HCT116 (cell line): ENCODE measurements at regions not wholly inside any gene's neighbourhood (a gene's known extent, or its start where the extent isn't known, plus 50 kb on each side); places are given as distances from the start of the nearest gene placed in this dataset.

Experiments used
- ATAC-seq: fragments of 200-7000 bp; cut with Tn5 transposase; 2 replicates; pipeline ENCODE4 v1.9.1; 2020; ENCODE audit warnings: mild to moderate bottlenecking, moderate library complexity
- BruUV-seq: library from RNA; stranded (reverse); fragments of 400-500 nt; replicated peaks from 2 replicates; lab custom pipeline; 2021; lab: Mats Ljungman, UMichigan
- CTCF ChIA-PET: fragments of 300-600 bp; sonication (Branson Sonifier 250); formaldehyde crosslinking; loops from one replicate; lab custom pipeline; 2021; ENCODE audit warnings: antibody characterized with exemption; lab: Charles Lee
- POLR2A ChIA-PET: fragments of 300-600, 350-600 bp; sonication (Branson Sonifier 250); formaldehyde crosslinking; loops from one replicate; lab custom pipeline; 2021; ENCODE audit warnings: antibody characterized with exemption; lab: Charles Lee
- RAD21 ChIA-PET, 2 experiments: fragments of 300-600 bp; sonication (Branson Sonifier 250); formaldehyde crosslinking; loops; one replicate each; lab custom pipeline; 2023; ENCODE audit warnings: low total read pairs in 2 of 2; ENCODE audit not compliant: uncharacterized antibody in 2 of 2, unreplicated experiment in 2 of 2, low non-redundant PET in 1 of 2; lab: Charles Lee
- DNase-seq: peaks from one replicate; pipeline ENCODE4 v3.0.0-alpha.2; 2010; ENCODE audit warnings: low read depth, low spot score
- H2AFZ ChIP-seq: fragments of 200-600 bp; shearing (Covaris generic), sonication (generic); 2 replicates; pipeline ENCODE4 v1.6.1; 2017; ENCODE audit warnings: low read depth, mixed run types, mixed read lengths, antibody characterized with exemption, low read length; ENCODE audit not compliant: poor library complexity, severe bottlenecking
- H3K27ac ChIP-seq: 2 replicates; pipeline ENCODE4 v1.5.1; 2012; ENCODE audit warnings: low read depth, low read length
- H3K27me3 ChIP-seq: fragments of 200-600 bp; sonication (generic); 2 replicates; pipeline ENCODE4 v1.6.1; 2016; ENCODE audit warnings: mixed run types, low read length, mixed read lengths; ENCODE audit not compliant: insufficient read depth
- H3K36me3 ChIP-seq, 2 experiments: fragments of 200-500 bp in 1 of 2; fragments of 200-600 bp in 1 of 2; sonication (Bioruptor generic) in 1 of 2; sonication (generic) in 1 of 2; 2 replicates each; pipeline versions ENCODE4 v1.5.1 to v1.6.1; 2014 to 2016; ENCODE audit warnings: low read length in 2 of 2, inconsistent platforms in 1 of 2, mixed read lengths in 1 of 2, mixed run types in 1 of 2; ENCODE audit not compliant: insufficient read depth in 2 of 2, control insufficient read depth in 1 of 2
- H3K4me1 ChIP-seq, 2 experiments: fragments of 200-600 bp in 1 of 2; sonication (generic) in 1 of 2; 2 replicates each; pipeline versions ENCODE4 v1.5.1 to v1.6.1; 2012 to 2017; ENCODE audit warnings: low read length in 2 of 2, inconsistent platforms in 1 of 2, mild to moderate bottlenecking in 1 of 2, mixed read lengths in 1 of 2, mixed run types in 1 of 2, moderate library complexity in 1 of 2; ENCODE audit not compliant: insufficient read depth in 2 of 2, control insufficient read depth in 1 of 2
- H3K4me2 ChIP-seq: fragments of 200-600 bp; sonication (generic); 2 replicates; pipeline ENCODE4 v1.6.1; 2017; ENCODE audit warnings: mixed run types, low read length, mixed read lengths
- H3K4me3 ChIP-seq, 2 experiments: fragments of 200-600 bp in 1 of 2; sonication (generic) in 1 of 2; replicated peaks in 1 of 2; 2 replicates each; pipeline ENCODE4 v1.5.1; 2011 to 2016; ENCODE audit warnings: low read length in 2 of 2, control low read depth in 1 of 2, low read depth in 1 of 2, mild to moderate bottlenecking in 1 of 2, mixed read lengths in 1 of 2, mixed run types in 1 of 2
- H3K79me2 ChIP-seq: fragments of 200-600 bp; sonication (generic); 2 replicates; pipeline ENCODE4 v1.6.1; 2017; ENCODE audit warnings: mild to moderate bottlenecking, mixed run types, low read length, moderate library complexity, mixed read lengths; ENCODE audit not compliant: insufficient read depth
- H3K9ac ChIP-seq: fragments of 200-600 bp; sonication (generic); 2 replicates; pipeline ENCODE4 v1.6.1; 2016; ENCODE audit warnings: low read length, mixed read lengths
- H3K9me2 ChIP-seq: fragments of 200-600 bp; sonication (generic), shearing (Covaris generic); 2 replicates; pipeline ENCODE4 v1.6.1; 2017; ENCODE audit warnings: mixed run types, mild to moderate bottlenecking, moderate library complexity; ENCODE audit not compliant: insufficient read depth
- H3K9me3 ChIP-seq, 2 experiments: fragments of 200-500 bp in 1 of 2; fragments of 200-600 bp in 1 of 2; sonication (Bioruptor generic) in 1 of 2; sonication (generic) in 1 of 2; 2 replicates each; pipeline ENCODE4 v1.6.1; 2014 to 2017; ENCODE audit warnings: low read length in 2 of 2, mixed read lengths in 2 of 2, inconsistent platforms in 1 of 2, low read depth in 1 of 2, mild to moderate bottlenecking in 1 of 2, mixed run types in 1 of 2, moderate library complexity in 1 of 2; ENCODE audit not compliant: control insufficient read depth in 1 of 2, insufficient read depth in 1 of 2
- H4K20me1 ChIP-seq: fragments of 200-600 bp; sonication (generic), shearing (Covaris generic); 2 replicates; pipeline ENCODE4 v1.6.1; 2017; ENCODE audit warnings: mixed run types, mild to moderate bottlenecking, moderate library complexity; ENCODE audit not compliant: insufficient read depth
- ATF3 ChIP-seq: IDR thresholded peaks from 2 replicates; pipeline ENCODE4 v1.6.1; 2012
- CBX3 ChIP-seq: IDR thresholded peaks from 2 replicates; pipeline ENCODE4 v1.6.1; 2012; ENCODE audit warnings: low read depth
- CEBPB ChIP-seq: IDR thresholded peaks from 2 replicates; pipeline ENCODE4 v1.6.1; 2012; ENCODE audit warnings: low read depth
- CTCF ChIP-seq, 3 experiments: fragments of 200-600 bp in 1 of 3; sonication (generic) in 1 of 3; IDR thresholded peaks in 2 of 3; conservative IDR thresholded peaks in 1 of 3; 2 replicates each; pipeline ENCODE4 v1.5.1; 2012 to 2017; ENCODE audit warnings: low read depth in 2 of 3, low read length in 2 of 3, antibody characterized with exemption in 1 of 3, borderline replicate concordance in 1 of 3, control low read depth in 1 of 3, mild to moderate bottlenecking in 1 of 3, mixed read lengths in 1 of 3, mixed run types in 1 of 3, moderate library complexity in 1 of 3; ENCODE audit not compliant: insufficient read depth in 1 of 3
- EGR1 ChIP-seq: IDR thresholded peaks from 2 replicates; pipeline ENCODE4 v1.6.1; 2012; ENCODE audit warnings: low read depth
- ELF1 ChIP-seq: IDR thresholded peaks from 2 replicates; pipeline ENCODE4 v1.6.1; 2012; ENCODE audit warnings: low read depth, borderline replicate concordance
- EZH2phosphoT487 ChIP-seq: fragments of 200-600 bp; IDR thresholded peaks from 2 replicates; pipeline ENCODE4 v1.6.1; 2018; ENCODE audit warnings: antibody characterized with exemption, borderline replicate concordance
- FOSL1 ChIP-seq: IDR thresholded peaks from 2 replicates; pipeline ENCODE4 v1.6.1; 2012; ENCODE audit warnings: low read depth
- JUND ChIP-seq: IDR thresholded peaks from 2 replicates; pipeline ENCODE4 v1.6.1; 2012
- MAX ChIP-seq: IDR thresholded peaks from 2 replicates; pipeline ENCODE4 v1.6.1; 2012
- POLR2A ChIP-seq: IDR thresholded peaks from 2 replicates; pipeline ENCODE4 v1.7.0; 2011; ENCODE audit warnings: borderline replicate concordance; ENCODE audit not compliant: insufficient read depth, insufficient read length; ENCODE audit errors: extremely low read depth
- POLR2AphosphoS5 ChIP-seq: IDR thresholded peaks from 2 replicates; pipeline ENCODE4 v1.6.1; 2011; ENCODE audit warnings: mild to moderate bottlenecking, low read depth, low read length, moderate library complexity
- RAD21 ChIP-seq: IDR thresholded peaks from 2 replicates; pipeline ENCODE4 v1.6.1; 2012; ENCODE audit warnings: low read depth, mild to moderate bottlenecking
- REST ChIP-seq: IDR thresholded peaks from 2 replicates; pipeline ENCODE4 v1.6.1; 2012; ENCODE audit warnings: low read depth
- SP1 ChIP-seq: IDR thresholded peaks from 2 replicates; pipeline ENCODE4 v1.6.1; 2012; ENCODE audit warnings: low read depth
- TCF7L2 ChIP-seq: IDR thresholded peaks from 2 replicates; pipeline ENCODE4 v1.7.0; 2011; ENCODE audit warnings: borderline replicate concordance, inconsistent platforms; ENCODE audit not compliant: insufficient read depth, insufficient read length; ENCODE audit errors: extremely low read depth
- YY1 ChIP-seq: IDR thresholded peaks from 2 replicates; pipeline ENCODE4 v1.6.1; 2011; ENCODE audit warnings: low read length, low read depth, moderate library complexity, mild to moderate bottlenecking; ENCODE audit not compliant: insufficient replicate concordance; ENCODE audit errors: extremely low read depth
- ZBTB33 ChIP-seq: IDR thresholded peaks from 2 replicates; pipeline ENCODE4 v1.6.1; 2011; ENCODE audit warnings: mild to moderate bottlenecking, low read length, moderate library complexity; ENCODE audit not compliant: insufficient replicate concordance; ENCODE audit errors: extremely low read depth
- ZFX ChIP-seq: fragments of 450-650 bp; IDR thresholded peaks from 2 replicates; pipeline ENCODE4 v1.6.1; 2017
- intact Hi-C: fragments of 100-400 bp; cut with micrococcal nuclease; formaldehyde crosslinking; loops from 2 replicates; pipeline ENCODE4 v1.10.0; 2022

- TF ChIP-seq ZBTB33 (no peak), CEBPB (no peak)
Observed at GRCh38 chr6:142518126-142518525, 216.3 kb downstream of the ADGRG6 start (continued).

- Histone ChIP-seq H4K20me1 (no peaks in the 10 kb centered on the region), H3K4me2 (no peak overlapping the region), H3K9me3 (no peaks in the 10 kb centered on the region), H2AFZ (no peak overlapping the region), H3K27me3 (no peaks in the 10 kb centered on the region), H3K36me3 (no peaks in the 10 kb centered on the region), H3K9me2 (no peaks in the 10 kb centered on the region), H3K9ac (no peak overlapping the region), H3K79me2 (no peaks in the 10 kb centered on the region), H3K4me3 (no peak overlapping the region), H3K27ac (no peak overlapping the region), H3K4me1 (no peaks in the 10 kb centered on the region)
- ChIA-PET RAD21 (no interaction called here), POLR2A (no interaction called here), CTCF (no interaction called here)
- no TSS peak for BruUV-seq
- intact Hi-C loops, result no loop called here
- no peak for DNase-seq
- no peak for ATAC-seq
- no peak for TF ChIP-seq MAX
- no peak for TF ChIP-seq RAD21
- no peak for TF ChIP-seq POLR2A
- TF ChIP-seq EGR1, result no peak
- no peak for TF ChIP-seq JUND
- TF ChIP-seq YY1, result no peak
- TF ChIP-seq ELF1, result no peak
- no peak for TF ChIP-seq POLR2AphosphoS5
- TF ChIP-seq CTCF (IDR thresholded peaks at IDR 0.05 in 2 of 3, conservative IDR thresholded peaks at IDR 0.05 in 1 of 3; ENCODE audit: borderline replicate concordance in 1 of 3, insufficient read depth in 1 of 3, low read depth in 2 of 3, low read length in 2 of 3), result no peak
- TF ChIP-seq ZFX, result no peak
- no peak for TF ChIP-seq FOSL1
- TF ChIP-seq REST, result no peak
- TF ChIP-seq CBX3, result no peak
- TF ChIP-seq EZH2phosphoT487, result no peak
- TF ChIP-seq TCF7L2, result no peak
- TF ChIP-seq ATF3, result no peak
- TF ChIP-seq SP1, result no peak
Observed at GRCh38 chr6:142518761-142519160, 217.0 kb downstream of the ADGRG6 start.
